ENCODE measurements at regions not wholly inside any gene's neighbourhood (a gene's known extent, or its start where the extent isn't known, plus 50 kb on each side); places are given as distances from the start of the nearest gene placed in this dataset.
A peak's percentile ranks its signal among the peaks of the same experiment; 100 is the strongest.

DNA sequence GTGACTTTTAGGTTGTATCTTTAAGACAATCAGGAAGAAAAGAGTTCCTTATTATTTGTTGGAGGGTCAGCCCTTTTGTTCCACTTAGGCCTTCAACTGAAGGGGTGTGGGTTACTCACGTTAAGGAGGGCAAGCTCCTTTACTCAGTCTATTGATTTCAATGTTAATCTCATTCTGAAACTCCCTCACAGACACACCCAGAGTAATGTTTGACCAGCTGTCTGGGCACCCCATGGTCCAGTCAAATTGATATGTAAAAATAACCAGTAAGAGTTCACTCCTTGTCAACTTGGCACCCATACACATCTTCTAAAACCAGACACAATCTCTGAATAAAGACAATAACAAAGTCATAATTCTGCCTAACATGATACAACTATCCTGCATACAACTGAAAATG is 292.9 kb downstream of the KLF5 start:
- Histone ChIP-seq H3K27me3 (ENCODE audit: control insufficient read depth, insufficient read depth, low read length) (no peaks in the 10 kb centered on the region), H3K27ac (ENCODE audit: low read length) (no peak overlapping the region), H3K4me1 (ENCODE audit: control insufficient read depth, insufficient read depth, low read length) (no peaks in the 10 kb centered on the region), H3K36me3 (ENCODE audit: control insufficient read depth, insufficient read depth, low read length) (no peaks in the 10 kb centered on the region), H3K9me3 (ENCODE audit: control insufficient read depth, low read depth, low read length) (no peaks in the 10 kb centered on the region), H3K4me3 (ENCODE audit: low read length) (no peak overlapping the region)
- WGBS (ENCODE audit: insufficient coverage, low lambda C conversion rate) = no CpG with 5 or more reads among the region's 1 CpG
- DNase-seq = no peak

DNA sequence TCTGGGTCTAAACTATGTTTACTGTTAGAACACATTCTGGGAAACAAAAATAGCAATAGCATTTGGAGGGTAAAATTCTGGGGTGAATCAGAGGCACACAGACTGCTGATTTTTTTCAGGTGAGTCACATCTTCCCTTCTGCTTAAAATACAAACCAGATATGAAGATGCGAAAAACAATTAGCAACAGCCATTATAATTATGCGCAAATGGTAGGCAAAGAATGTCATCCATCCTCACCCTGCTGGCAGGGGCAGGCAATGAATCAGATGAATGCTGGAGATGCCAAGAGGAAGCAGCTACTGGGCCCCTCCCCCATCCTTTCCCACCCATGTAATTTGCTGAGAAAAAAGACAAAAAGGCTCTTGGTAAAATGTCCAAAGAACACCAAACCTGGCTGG is 282.9 kb downstream of the KLF5 start:
- Histone ChIP-seq H3K4me1 (ENCODE audit: control insufficient read depth, insufficient read depth, low read length) (no peaks in the 10 kb centered on the region), H3K27ac (ENCODE audit: low read length) (no peak overlapping the region), H3K4me3 (ENCODE audit: low read length) (no peak overlapping the region), H3K9me3 (ENCODE audit: control insufficient read depth, low read depth, low read length) (peaks cover 5% of the 10 kb centered on the region), H3K36me3 (ENCODE audit: control insufficient read depth, insufficient read depth, low read length) (no peaks in the 10 kb centered on the region), H3K27me3 (ENCODE audit: control insufficient read depth, insufficient read depth, low read length) (no peaks in the 10 kb centered on the region)
- DNase-seq = no peak
- WGBS (ENCODE audit: insufficient coverage, low lambda C conversion rate) = no CpG with 5 or more reads among the region's 2 CpGs

DNA sequence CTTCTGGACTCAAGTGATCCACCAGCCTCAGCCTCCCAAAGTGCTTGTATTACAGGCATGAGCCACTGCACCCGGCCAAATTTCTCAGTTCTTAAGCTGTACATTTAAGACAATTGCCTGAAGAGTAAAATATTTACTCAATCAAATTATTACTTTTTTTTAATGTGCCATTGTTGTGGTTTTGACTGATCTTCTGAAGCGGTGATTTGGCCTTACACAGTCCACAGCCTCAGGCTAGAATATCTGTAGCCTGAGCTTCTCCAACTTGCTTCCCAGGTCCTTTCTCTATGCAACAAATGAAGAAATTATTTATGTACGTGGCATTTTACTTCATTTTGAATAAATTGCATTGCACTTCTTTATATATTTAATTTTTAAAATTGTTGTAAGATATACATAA is 281.3 kb downstream of the KLF5 start:
- 100% methylated on average over 1 of the region's 3 CpGs for WGBS (ENCODE audit: insufficient coverage, low lambda C conversion rate)
- H3K4me3 ChIP-seq (ENCODE audit: low read length) = no peak overlapping the region
- no peaks in the 10 kb centered on the region for H3K9me3 ChIP-seq (ENCODE audit: control insufficient read depth, low read depth, low read length)
- H3K27me3 ChIP-seq (ENCODE audit: control insufficient read depth, insufficient read depth, low read length) = no peaks in the 10 kb centered on the region
- H3K27ac ChIP-seq (ENCODE audit: low read length) = no peak overlapping the region
- H3K4me1 ChIP-seq (ENCODE audit: control insufficient read depth, insufficient read depth, low read length) = no peaks in the 10 kb centered on the region
- H3K36me3 ChIP-seq (ENCODE audit: control insufficient read depth, insufficient read depth, low read length) = no peaks in the 10 kb centered on the region
- no peak for DNase-seq

DNA sequence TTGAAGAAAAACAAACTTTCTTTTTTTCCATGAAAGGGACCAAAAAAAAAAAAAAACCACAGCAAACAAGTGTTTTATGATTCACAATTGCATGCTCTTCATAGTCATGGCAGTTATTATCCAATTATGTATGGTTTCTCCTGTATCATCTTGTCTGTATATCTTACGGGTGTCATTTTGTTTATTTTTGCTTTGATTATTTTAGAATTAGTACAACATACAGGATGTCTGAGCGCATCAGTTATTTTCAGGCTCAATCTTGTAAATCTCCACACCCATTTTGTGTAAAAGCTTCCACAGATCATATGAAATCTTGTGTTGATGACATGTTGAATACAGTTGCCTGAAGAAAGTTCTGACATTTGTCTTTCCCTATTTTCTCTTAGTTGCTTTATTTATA is 280.3 kb downstream of the KLF5 start:
- Histone ChIP-seq H3K27ac (ENCODE audit: low read length) (no peak overlapping the region), H3K36me3 (ENCODE audit: control insufficient read depth, insufficient read depth, low read length) (no peaks in the 10 kb centered on the region), H3K4me3 (ENCODE audit: low read length) (no peak overlapping the region), H3K9me3 (ENCODE audit: control insufficient read depth, low read depth, low read length) (no peaks in the 10 kb centered on the region), H3K4me1 (ENCODE audit: control insufficient read depth, insufficient read depth, low read length) (no peaks in the 10 kb centered on the region), H3K27me3 (ENCODE audit: control insufficient read depth, insufficient read depth, low read length) (no peaks in the 10 kb centered on the region)
- DNase-seq = no peak
- 100% methylated on average over 1 of the region's 2 CpGs for WGBS (ENCODE audit: insufficient coverage, low lambda C conversion rate)

DNA sequence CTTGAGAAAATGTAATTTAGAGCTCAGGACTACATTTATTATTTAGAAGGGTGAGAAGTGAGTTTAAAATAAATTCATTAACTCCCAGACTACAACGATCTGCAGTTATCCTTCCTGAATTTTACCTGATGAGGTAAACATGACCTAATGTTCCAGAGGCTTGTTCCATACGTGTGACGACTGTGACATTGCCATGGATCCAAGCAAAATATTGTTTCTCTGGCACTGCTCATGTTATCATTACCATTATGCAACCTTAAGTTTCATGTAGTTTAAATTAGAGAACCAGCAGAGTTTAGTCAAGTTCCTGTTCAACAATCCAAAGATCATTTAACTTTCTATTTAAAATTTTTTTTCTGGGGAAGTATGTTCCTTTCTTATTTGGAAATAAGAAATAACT is 279.6 kb downstream of the KLF5 start:
- Histone ChIP-seq H3K9me3 (ENCODE audit: control insufficient read depth, low read depth, low read length) (no peaks in the 10 kb centered on the region), H3K4me3 (ENCODE audit: low read length) (no peak overlapping the region), H3K27ac (ENCODE audit: low read length) (no peak overlapping the region), H3K36me3 (ENCODE audit: control insufficient read depth, insufficient read depth, low read length) (no peaks in the 10 kb centered on the region), H3K4me1 (ENCODE audit: control insufficient read depth, insufficient read depth, low read length) (no peaks in the 10 kb centered on the region), H3K27me3 (ENCODE audit: control insufficient read depth, insufficient read depth, low read length) (no peaks in the 10 kb centered on the region)
- no CpG with 5 or more reads among the region's 3 CpGs for WGBS (ENCODE audit: insufficient coverage, low lambda C conversion rate)
- peak; percentile 29 to 70 for DNase-seq

DNA sequence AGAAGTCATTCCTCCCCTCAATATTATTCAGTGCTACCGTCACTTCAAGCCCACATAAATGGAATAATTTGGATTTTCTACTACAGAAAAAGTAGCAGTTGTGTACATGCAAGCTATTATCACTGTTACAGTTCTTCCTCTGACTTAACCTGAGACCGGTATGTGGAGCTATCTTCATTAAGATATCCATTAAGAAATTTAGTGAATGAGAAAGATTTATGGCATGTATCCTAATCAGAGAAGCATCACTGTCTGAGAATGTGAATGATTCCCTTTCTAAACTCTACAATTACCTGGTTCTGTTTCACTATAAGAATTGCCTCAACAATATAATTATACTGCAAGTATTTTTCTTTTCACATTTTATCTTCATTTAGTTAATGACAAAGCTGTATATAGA is 278.7 kb downstream of the KLF5 start:
- DNase-seq = no peak
- 80% methylated on average over 1 of the region's 2 CpGs for WGBS (ENCODE audit: insufficient coverage, low lambda C conversion rate)

DNA sequence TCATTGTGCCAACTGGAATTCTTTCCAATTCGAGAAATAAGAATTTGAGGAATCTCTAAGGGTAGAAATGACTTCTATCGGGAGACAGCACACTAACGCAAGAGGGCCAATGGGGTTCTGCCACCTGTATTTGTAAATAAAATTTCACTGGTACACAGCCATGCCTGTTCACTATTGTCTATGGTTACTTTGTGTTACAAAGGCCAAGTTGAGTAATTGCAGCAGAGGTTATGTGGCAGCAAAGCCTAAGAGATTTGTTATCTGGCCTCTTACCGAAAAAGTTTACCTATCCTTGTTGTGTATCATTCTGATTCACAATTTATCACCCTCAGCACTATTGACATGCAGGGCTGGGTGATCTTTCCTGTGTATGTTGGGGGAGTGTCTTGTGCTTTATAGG is 278.0 kb downstream of the KLF5 start:
- Histone ChIP-seq H3K9me3 (ENCODE audit: control insufficient read depth, low read depth, low read length) (no peaks in the 10 kb centered on the region), H3K27ac (ENCODE audit: low read length) (no peak overlapping the region), H3K36me3 (ENCODE audit: control insufficient read depth, insufficient read depth, low read length) (no peaks in the 10 kb centered on the region), H3K27me3 (ENCODE audit: control insufficient read depth, insufficient read depth, low read length) (no peaks in the 10 kb centered on the region), H3K4me3 (ENCODE audit: low read length) (no peak overlapping the region), H3K4me1 (ENCODE audit: control insufficient read depth, insufficient read depth, low read length) (no peaks in the 10 kb centered on the region)
- DNase-seq = no peak
- no CpG with 5 or more reads among the region's 4 CpGs for WGBS (ENCODE audit: insufficient coverage, low lambda C conversion rate)

More for the DNA sequence above, 278.7 kb downstream of the KLF5 start:
- no peak overlapping the region for H3K27ac ChIP-seq (ENCODE audit: low read length)
- no peak overlapping the region for H3K4me3 ChIP-seq (ENCODE audit: low read length)
- H3K4me1 ChIP-seq (ENCODE audit: control insufficient read depth, insufficient read depth, low read length) = no peaks in the 10 kb centered on the region
- H3K27me3 ChIP-seq (ENCODE audit: control insufficient read depth, insufficient read depth, low read length) = no peaks in the 10 kb centered on the region
- no peaks in the 10 kb centered on the region for H3K36me3 ChIP-seq (ENCODE audit: control insufficient read depth, insufficient read depth, low read length)
- H3K9me3 ChIP-seq (ENCODE audit: control insufficient read depth, low read depth, low read length) = no peaks in the 10 kb centered on the region

DNA sequence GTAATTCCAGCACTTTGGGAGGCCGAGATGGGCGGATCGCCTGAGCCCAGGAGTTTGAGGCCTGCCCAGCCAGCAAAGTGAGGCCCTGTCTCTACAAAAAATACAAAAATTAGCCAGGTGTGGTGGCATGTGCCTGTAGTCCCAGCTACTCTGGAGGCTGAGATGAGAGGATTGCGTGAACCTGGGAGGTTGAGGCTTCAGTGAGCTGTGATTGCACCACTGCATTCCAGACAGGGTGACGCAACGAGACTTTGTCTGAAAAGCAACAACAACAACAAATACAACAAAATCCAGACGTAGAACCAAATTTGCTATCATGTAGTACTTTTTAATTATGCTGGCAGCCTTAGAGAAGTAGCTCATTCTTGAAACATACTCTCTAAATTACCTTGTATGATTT is 277.1 kb downstream of the KLF5 start:
- no peaks in the 10 kb centered on the region for H3K4me1 ChIP-seq (ENCODE audit: control insufficient read depth, insufficient read depth, low read length)
- no peak overlapping the region for H3K4me3 ChIP-seq (ENCODE audit: low read length)
- WGBS (ENCODE audit: insufficient coverage, low lambda C conversion rate) = 100% methylated on average over 1 of the region's 7 CpGs
- no peaks in the 10 kb centered on the region for H3K9me3 ChIP-seq (ENCODE audit: control insufficient read depth, low read depth, low read length)
- DNase-seq = no peak
- no peak overlapping the region for H3K27ac ChIP-seq (ENCODE audit: low read length)
- H3K27me3 ChIP-seq (ENCODE audit: control insufficient read depth, insufficient read depth, low read length) = no peaks in the 10 kb centered on the region
- no peaks in the 10 kb centered on the region for H3K36me3 ChIP-seq (ENCODE audit: control insufficient read depth, insufficient read depth, low read length)

DNA sequence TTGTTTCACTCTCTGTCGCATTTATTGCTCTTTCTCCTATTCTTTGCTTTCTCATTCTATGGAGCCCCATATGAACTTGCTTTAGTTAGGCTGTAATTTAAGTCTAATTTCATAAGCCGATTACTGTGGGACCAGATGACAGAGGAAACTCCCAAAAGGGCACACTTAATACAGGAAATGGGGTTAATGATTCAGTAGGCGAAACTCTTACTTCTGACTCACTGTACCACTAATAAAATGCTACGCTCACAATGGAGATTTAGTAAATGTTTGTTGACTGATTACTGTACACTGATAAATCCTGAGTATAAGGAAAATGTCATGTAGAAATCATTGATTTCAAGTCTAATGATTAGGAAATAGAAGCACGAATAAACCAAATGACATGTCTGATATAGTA is 276.4 kb downstream of the KLF5 start:
- Histone ChIP-seq H3K4me3 (ENCODE audit: low read length) (no peak overlapping the region), H3K27me3 (ENCODE audit: control insufficient read depth, insufficient read depth, low read length) (no peaks in the 10 kb centered on the region), H3K36me3 (ENCODE audit: control insufficient read depth, insufficient read depth, low read length) (no peaks in the 10 kb centered on the region), H3K9me3 (ENCODE audit: control insufficient read depth, low read depth, low read length) (no peaks in the 10 kb centered on the region), H3K4me1 (ENCODE audit: control insufficient read depth, insufficient read depth, low read length) (no peaks in the 10 kb centered on the region), H3K27ac (ENCODE audit: low read length) (no peak overlapping the region)
- WGBS (ENCODE audit: insufficient coverage, low lambda C conversion rate) = 74% methylated on average over 3 of the region's 5 CpGs
- DNase-seq = no peak

DNA sequence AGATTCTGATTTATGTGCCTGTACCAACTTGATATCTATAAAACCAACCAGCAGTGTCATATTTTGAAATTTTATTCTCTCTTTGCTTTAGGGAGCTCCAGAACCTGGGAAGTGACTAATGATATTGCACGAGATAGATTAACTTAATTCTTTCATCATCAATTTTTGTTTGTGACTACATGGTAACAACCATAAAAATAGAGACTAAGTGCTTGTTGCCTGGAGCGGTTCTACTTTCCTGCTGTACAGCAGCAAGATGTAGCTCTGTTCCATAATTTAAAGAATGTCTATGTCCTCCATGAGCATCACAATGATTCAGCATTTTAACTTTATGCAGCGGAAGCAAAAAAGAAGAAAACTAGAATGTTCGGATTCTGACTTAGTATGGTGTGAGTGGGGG is 275.6 kb downstream of the KLF5 start:
- WGBS (ENCODE audit: insufficient coverage, low lambda C conversion rate) = 88% methylated on average over 1 of the region's 4 CpGs
- H3K36me3 ChIP-seq (ENCODE audit: control insufficient read depth, insufficient read depth, low read length) = no peaks in the 10 kb centered on the region
- DNase-seq = no peak
- no peaks in the 10 kb centered on the region for H3K4me1 ChIP-seq (ENCODE audit: control insufficient read depth, insufficient read depth, low read length)
- H3K27me3 ChIP-seq (ENCODE audit: control insufficient read depth, insufficient read depth, low read length) = no peaks in the 10 kb centered on the region
- no peak overlapping the region for H3K27ac ChIP-seq (ENCODE audit: low read length)
- no peak overlapping the region for H3K4me3 ChIP-seq (ENCODE audit: low read length)
- H3K9me3 ChIP-seq (ENCODE audit: control insufficient read depth, low read depth, low read length) = no peaks in the 10 kb centered on the region

DNA sequence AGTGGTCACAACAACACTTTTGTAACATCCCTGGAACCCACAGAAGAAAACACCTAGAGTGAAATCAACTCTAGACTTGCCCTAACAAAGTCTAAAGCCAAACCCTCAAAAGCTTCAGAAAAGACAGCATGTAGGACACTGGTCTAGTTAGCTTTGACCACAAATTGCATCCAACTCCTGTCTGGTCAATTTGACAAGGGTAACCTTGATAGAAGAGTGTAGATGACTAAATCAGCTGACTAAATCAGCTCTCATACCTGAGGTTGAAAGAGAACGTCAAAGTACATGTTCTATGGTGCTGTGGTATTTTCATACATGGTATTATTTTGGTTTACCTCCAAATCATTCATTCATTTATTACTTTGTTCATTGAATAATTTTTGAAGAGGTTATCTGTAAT is 272.8 kb downstream of the KLF5 start:
- H3K4me1 ChIP-seq (ENCODE audit: control insufficient read depth, insufficient read depth, low read length) = peaks cover 14% of the 10 kb centered on the region
- no peak overlapping the region for H3K4me3 ChIP-seq (ENCODE audit: low read length)
- H3K27ac ChIP-seq (ENCODE audit: low read length) = no peak overlapping the region
- no peaks in the 10 kb centered on the region for H3K9me3 ChIP-seq (ENCODE audit: control insufficient read depth, low read depth, low read length)
- no peaks in the 10 kb centered on the region for H3K36me3 ChIP-seq (ENCODE audit: control insufficient read depth, insufficient read depth, low read length)
- WGBS (ENCODE audit: insufficient coverage, low lambda C conversion rate) = 100% methylated on average over 1 of the region's 1 CpG
- no peak for DNase-seq
- no peaks in the 10 kb centered on the region for H3K27me3 ChIP-seq (ENCODE audit: control insufficient read depth, insufficient read depth, low read length)
